ENCODE measurements at regions not wholly inside any gene's neighbourhood (a gene's known extent, or its start where the extent isn't known, plus 50 kb on each side); places are given as distances from the start of the nearest gene placed in this dataset.
"Not testable (repeated sequence)": the region's sequence is repeated elsewhere in the genome, so short reads cannot be mapped to it uniquely, and the experiment has no call there.

DNA sequence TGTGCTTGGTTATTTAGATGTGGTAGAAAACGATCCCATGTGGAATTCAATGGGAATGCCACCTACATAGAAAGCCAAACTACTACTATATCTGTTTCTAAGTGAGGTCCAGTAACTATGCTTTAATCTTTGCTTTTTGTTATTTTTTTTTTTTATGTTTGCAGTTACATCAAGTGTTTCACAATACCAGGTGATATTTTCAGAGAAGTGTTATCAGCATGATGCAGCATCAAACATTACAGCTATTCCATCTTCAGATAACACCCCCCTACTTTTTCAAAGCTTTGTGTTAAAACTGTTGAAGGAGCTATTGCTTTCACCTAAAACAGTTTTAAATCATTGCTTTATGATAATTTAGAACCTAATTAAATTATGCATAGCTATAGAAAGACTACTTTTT, 163.8 kb upstream of the SLC16A7 start:
- no peaks in the 10 kb centered on the region for H3K9me3 ChIP-seq (ENCODE audit: low read depth, low read length)
- H3K4me3 ChIP-seq (ENCODE audit: low read length) = no peak overlapping the region
- no peaks in the 10 kb centered on the region for H3K4me1 ChIP-seq (ENCODE audit: insufficient read depth, low read length)
- no peaks in the 10 kb centered on the region for H3K27me3 ChIP-seq (ENCODE audit: insufficient read depth, low read length)

DNA sequence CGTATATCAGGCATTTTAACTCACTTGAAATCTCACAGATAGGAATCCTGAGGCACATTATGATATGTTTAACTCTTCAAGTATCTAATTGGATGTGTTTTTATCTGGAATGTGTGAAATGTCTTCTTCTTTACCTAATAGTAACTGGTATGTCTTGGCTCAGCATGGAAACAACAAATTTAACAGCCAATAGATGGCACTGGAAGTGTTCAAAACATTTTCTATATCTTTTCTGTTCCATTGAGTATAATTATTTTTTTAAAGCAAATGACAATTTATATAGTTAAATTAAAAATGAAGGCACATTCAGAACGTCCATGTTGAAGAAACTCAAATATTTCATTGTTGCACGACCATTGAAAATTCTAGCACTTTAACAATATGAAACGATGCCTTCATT, 164.6 kb upstream of the SLC16A7 start:
- H3K27me3 ChIP-seq (ENCODE audit: insufficient read depth, low read length) = no peaks in the 10 kb centered on the region
- no peaks in the 10 kb centered on the region for H3K9me3 ChIP-seq (ENCODE audit: low read depth, low read length)
- no peaks in the 10 kb centered on the region for H3K4me1 ChIP-seq (ENCODE audit: insufficient read depth, low read length)

DNA sequence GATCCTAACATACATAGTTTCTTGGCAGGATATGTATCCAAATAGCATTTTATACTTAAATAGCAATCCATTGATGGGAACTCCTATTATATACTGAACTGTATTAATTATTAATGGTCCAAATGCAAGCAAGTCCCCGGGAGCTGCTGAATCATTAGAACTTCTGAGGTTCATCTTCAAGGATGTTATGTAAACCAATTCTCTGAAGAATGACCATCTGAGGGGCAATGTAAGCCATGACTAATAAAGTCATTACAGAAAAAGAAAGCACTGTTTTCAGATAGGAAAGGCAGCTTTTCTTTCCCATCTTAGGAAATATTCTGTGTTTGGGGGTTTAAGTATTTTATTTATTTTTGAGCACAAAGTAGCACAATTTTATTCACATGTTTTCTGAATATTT, 166.1 kb upstream of the SLC16A7 start:
- no peak overlapping the region for H3K4me3 ChIP-seq (ENCODE audit: low read length)
- no peaks in the 10 kb centered on the region for H3K27me3 ChIP-seq (ENCODE audit: insufficient read depth, low read length)
- H3K4me1 ChIP-seq (ENCODE audit: insufficient read depth, low read length) = no peaks in the 10 kb centered on the region
- no peaks in the 10 kb centered on the region for H3K9me3 ChIP-seq (ENCODE audit: low read depth, low read length)

More for the DNA sequence above, 164.6 kb upstream of the SLC16A7 start:
- H3K4me3 ChIP-seq (ENCODE audit: low read length) = no peak overlapping the region

DNA sequence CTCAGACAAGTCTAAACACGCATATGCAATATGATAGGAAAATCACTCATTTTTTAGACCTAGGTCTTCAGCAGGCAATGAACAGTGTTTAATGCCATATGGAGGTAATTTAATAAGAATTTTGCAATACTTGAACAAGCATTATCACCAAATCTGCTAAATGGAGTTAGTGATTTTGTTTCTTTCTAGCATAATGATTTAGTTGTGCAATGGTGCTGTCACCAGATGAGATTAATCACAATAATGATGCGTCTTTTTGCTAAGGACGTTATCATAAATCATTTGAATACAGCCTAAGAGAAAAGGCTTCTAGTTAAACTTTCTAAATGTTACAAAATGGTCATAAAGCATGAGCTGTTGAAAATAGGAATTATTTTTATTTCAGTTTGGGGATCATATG, 170.0 kb upstream of the SLC16A7 start:
- no peaks in the 10 kb centered on the region for H3K27me3 ChIP-seq (ENCODE audit: insufficient read depth, low read length)
- no peak overlapping the region for H3K4me3 ChIP-seq (ENCODE audit: low read length)
- no peaks in the 10 kb centered on the region for H3K4me1 ChIP-seq (ENCODE audit: insufficient read depth, low read length)
- H3K9me3 ChIP-seq (ENCODE audit: low read depth, low read length) = no peaks in the 10 kb centered on the region

DNA sequence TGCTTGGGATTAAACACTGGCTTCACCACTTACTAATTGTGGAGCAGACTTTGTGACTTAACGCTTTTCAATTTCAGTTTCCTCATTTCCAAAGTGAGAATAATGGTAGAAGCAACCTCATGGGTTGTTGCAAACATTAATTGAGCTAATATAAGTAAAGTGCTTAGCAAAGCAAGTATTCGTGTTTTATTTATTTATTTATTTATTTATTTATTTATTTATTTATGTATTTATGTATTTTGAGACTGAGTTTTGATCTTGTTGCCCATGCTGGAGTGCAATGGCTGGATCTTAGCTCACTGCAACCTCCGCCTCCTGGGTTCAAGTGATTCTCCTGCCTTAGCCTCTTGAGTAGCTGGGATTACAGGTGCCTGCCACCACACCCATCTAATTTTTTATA, 171.2 kb upstream of the SLC16A7 start:
- H3K9me3 ChIP-seq (ENCODE audit: low read depth, low read length); H3K4me3 ChIP-seq (ENCODE audit: low read length); H3K4me1 ChIP-seq (ENCODE audit: insufficient read depth, low read length): not testable (repeated sequence)

DNA sequence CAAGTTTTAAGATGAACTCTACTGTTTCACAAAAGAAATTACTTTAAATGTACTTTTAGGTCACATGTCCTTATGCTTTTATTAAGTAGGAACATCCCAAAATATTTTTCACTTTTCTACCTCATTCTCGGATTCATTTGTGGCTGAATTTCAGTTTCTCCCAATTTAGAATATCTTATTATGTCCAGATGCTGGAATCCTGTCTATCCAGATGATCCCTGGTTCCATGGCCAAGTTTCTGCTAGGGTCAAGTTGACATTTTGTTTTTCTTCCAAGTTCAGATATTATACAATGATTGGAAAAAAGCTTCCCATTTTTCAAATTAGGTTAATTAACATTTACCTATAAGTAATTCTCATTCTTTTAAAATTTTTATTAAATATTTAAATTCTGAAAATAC, 181.8 kb upstream of the SLC16A7 start:
- Histone ChIP-seq H3K4me3 (ENCODE audit: low read length) (no peak overlapping the region), H3K9me3 (ENCODE audit: low read depth, low read length) (no peaks in the 10 kb centered on the region), H3K4me1 (ENCODE audit: insufficient read depth, low read length) (peaks cover 3% of the 10 kb centered on the region), H3K27me3 (ENCODE audit: insufficient read depth, low read length) (no peaks in the 10 kb centered on the region)

More for the DNA sequence above, 171.2 kb upstream of the SLC16A7 start:
- not testable (repeated sequence) for H3K27me3 ChIP-seq (ENCODE audit: insufficient read depth, low read length)

DNA sequence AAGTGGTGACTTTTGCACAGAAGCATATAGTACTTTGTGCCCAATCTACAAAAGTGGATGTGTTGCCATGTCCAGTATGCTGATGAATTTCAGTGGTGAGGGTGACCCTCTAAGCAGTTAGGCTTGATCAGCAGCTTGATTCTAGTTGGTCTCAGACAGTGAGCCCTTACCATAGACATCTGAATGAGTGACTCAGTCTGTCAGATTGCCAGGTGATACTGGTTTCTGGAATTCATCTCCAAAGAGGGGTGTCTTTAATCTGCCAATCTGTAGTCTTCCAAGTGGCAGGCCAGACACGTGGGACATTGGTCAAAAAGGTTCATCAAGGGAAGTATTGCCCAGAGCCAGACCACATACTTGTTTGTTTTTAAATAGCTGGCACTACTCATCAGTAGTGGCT, 187.4 kb upstream of the SLC16A7 start:
- Histone ChIP-seq H3K27me3 (ENCODE audit: insufficient read depth, low read length) (no peaks in the 10 kb centered on the region), H3K4me1 (ENCODE audit: insufficient read depth, low read length) (peaks cover 3% of the 10 kb centered on the region), H3K9me3 (ENCODE audit: low read depth, low read length) (no peaks in the 10 kb centered on the region)

DNA sequence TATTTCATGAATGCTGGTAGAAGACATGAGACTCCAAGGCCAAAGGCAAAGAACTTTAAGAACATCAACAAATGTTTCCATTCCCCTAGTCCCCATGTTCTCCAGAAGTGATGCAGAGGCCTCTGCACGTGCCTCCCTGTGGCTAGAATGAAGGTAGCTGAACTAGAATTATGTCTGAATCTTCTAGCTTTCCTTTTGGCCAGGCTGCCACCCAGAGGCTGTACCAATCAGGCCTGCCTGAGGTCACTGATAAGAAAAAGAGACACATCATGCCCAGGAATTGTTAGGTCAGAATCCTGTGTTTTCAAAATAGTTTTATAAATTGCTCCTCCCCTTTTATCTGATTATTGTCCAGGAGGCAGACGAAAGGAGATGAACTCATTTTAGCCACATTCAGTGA, 188.0 kb upstream of the SLC16A7 start:
- no peaks in the 10 kb centered on the region for H3K27me3 ChIP-seq (ENCODE audit: insufficient read depth, low read length)
- no peaks in the 10 kb centered on the region for H3K9me3 ChIP-seq (ENCODE audit: low read depth, low read length)
- H3K4me1 ChIP-seq (ENCODE audit: insufficient read depth, low read length) = peaks cover 3% of the 10 kb centered on the region
- H3K4me3 ChIP-seq (ENCODE audit: low read length) = no peak overlapping the region

More for the DNA sequence above, 187.4 kb upstream of the SLC16A7 start:
- H3K4me3 ChIP-seq (ENCODE audit: low read length) = no peak overlapping the region

DNA sequence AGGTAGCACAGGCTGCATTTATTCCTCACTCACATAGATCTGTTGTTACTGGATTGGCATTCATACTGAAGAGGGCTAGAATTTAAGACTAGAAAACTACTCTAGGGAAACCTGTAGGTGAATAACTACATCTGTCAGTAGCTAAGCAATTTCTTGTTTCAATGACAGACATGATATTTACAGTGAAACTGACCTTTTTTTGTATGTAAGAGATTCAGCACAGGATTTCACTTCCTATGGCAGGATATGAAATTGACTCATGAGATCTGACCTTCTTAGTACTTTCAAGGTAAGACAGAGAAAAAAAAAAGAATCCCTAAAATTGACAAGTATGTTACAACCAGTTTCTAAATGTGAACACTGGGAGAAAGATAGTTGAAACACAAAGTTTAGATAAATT, 189.8 kb upstream of the SLC16A7 start:
- H3K27me3 ChIP-seq (ENCODE audit: insufficient read depth, low read length) = no peaks in the 10 kb centered on the region
- H3K4me3 ChIP-seq (ENCODE audit: low read length) = no peak overlapping the region
- H3K4me1 ChIP-seq (ENCODE audit: insufficient read depth, low read length) = no peaks in the 10 kb centered on the region
- no peaks in the 10 kb centered on the region for H3K9me3 ChIP-seq (ENCODE audit: low read depth, low read length)

DNA sequence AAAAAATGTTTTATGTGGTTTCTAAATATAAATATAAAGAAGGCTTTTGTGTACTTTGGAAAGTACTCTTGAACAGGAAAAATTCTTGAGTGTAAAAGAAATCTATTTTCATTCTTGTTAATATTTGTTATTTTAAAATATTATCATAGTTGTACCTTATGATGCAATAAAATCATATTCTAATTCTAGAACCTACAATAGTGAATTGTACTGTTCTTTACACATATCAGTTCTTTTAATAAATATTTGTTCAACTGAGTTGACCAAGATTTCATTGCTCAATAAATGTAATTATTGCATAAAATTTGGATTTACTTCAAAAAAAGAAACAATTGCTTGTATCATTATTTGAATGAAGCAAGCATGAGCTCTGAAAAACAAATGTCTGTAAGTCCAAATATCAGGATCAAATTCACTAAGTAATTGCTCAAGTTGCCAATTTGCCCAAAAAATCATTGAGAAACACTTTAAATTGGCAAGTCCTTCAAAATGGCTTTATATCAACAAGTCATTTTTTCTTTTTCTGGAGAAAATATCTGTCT, 191.6 kb upstream of the SLC16A7 start:
- no peaks in the 10 kb centered on the region for H3K9me3 ChIP-seq (ENCODE audit: low read depth, low read length)
- H3K27me3 ChIP-seq (ENCODE audit: insufficient read depth, low read length) = no peaks in the 10 kb centered on the region
- no peaks in the 10 kb centered on the region for H3K4me1 ChIP-seq (ENCODE audit: insufficient read depth, low read length)
- H3K4me3 ChIP-seq (ENCODE audit: low read length) = no peak overlapping the region

DNA sequence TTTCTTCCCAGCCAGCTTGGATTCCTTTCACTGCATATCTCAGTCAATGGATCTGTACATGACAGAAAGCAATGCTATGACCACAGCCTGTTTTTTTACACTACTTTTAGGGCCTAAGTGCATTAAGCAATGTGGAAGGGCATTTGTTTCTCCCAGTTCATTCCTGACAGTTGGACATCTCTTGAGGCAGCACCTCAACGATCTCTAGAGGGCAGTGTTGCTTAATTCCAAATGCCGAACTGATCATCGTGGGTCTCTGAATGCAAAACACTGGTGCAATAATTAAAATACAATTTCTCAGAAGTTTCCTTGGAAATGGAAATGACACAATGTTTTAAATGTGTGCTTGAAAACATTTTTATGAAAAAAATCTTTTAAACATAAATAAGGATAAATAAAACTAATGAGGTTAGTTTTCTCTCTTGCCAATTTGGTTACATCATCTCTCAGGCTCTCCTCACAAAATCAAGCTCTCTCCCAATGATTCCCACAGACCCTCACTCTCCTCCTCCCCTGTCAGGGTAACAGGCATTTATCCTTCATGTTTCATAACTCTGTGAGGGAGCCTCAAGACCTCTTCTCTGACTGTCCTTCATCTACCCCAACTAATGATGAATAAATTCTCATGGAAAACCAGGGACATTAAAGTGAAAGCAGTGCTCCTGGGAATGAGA, 192.4 kb upstream of the SLC16A7 start:
- Histone ChIP-seq H3K4me1 (ENCODE audit: insufficient read depth, low read length) (no peaks in the 10 kb centered on the region), H3K27me3 (ENCODE audit: insufficient read depth, low read length) (no peaks in the 10 kb centered on the region), H3K9me3 (ENCODE audit: low read depth, low read length) (no peaks in the 10 kb centered on the region), H3K4me3 (ENCODE audit: low read length) (no peak overlapping the region)

DNA sequence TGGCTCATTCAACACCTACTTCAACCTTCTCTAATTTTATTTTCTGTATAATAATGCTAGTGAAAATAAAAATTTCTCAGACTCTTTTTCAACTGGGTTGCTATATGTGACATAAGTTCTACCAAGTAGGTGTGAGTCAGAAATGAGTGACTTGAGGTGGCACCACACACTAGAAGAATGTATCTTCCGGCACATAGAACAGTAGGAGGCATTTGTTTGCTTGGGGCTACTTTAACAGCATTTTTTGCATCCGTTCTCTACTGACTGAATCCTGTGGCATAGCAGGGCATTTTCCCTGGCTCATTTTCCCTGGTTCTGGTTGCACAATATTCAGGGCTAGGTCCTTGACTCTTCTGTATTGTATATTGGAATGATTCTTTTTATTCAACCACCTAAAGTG, 194.0 kb upstream of the SLC16A7 start:
- H3K4me1 ChIP-seq (ENCODE audit: insufficient read depth, low read length) = no peaks in the 10 kb centered on the region
- H3K9me3 ChIP-seq (ENCODE audit: low read depth, low read length) = no peaks in the 10 kb centered on the region
- no peak overlapping the region for H3K4me3 ChIP-seq (ENCODE audit: low read length)
- H3K27me3 ChIP-seq (ENCODE audit: insufficient read depth, low read length) = no peaks in the 10 kb centered on the region

DNA sequence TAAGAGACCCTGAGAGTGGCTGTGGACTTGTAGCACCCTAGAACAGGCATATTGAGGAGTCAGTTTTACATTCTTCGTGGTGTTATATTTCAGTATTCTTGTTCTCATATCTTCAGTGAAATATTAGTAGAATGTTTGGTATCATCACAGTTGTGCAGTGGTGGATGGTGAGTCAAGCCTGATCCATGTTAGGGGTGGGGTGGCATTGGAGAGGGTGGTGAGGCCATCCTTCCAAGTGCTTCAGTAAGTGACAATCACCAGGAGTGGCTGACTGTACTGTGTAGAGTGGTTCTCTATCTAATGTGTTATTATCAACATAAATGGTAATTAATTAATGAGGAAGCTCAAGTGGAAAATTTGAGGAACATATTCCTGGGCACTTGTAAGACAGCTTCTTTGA, 197.7 kb upstream of the SLC16A7 start:
- no peaks in the 10 kb centered on the region for H3K4me1 ChIP-seq (ENCODE audit: insufficient read depth, low read length)

DNA sequence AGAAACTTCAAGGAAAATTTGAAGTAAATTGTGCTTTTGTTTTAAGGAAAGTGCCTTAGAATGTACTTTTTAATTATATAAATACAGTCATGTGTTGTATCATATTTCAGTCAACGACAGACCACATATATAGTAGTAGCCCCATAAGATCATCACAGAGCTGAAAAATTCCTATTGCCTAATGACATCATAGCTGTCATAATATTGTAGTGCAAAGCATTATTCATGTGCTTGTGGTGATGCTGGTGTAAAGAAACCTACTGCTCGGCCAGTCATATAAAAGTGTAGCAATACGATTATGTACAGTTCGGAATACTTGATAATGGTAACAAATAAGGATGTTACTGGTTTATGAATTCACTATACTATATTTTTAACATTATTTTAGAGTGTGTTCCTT, 198.9 kb upstream of the SLC16A7 start:
- Histone ChIP-seq H3K4me3 (ENCODE audit: low read length) (no peak overlapping the region), H3K9me3 (ENCODE audit: low read depth, low read length) (no peaks in the 10 kb centered on the region), H3K27me3 (ENCODE audit: insufficient read depth, low read length) (no peaks in the 10 kb centered on the region), H3K4me1 (ENCODE audit: insufficient read depth, low read length) (no peaks in the 10 kb centered on the region)

More for the DNA sequence above, 197.7 kb upstream of the SLC16A7 start:
- H3K9me3 ChIP-seq (ENCODE audit: low read depth, low read length) = no peaks in the 10 kb centered on the region
- H3K4me3 ChIP-seq (ENCODE audit: low read length) = no peak overlapping the region
- H3K27me3 ChIP-seq (ENCODE audit: insufficient read depth, low read length) = no peaks in the 10 kb centered on the region

DNA sequence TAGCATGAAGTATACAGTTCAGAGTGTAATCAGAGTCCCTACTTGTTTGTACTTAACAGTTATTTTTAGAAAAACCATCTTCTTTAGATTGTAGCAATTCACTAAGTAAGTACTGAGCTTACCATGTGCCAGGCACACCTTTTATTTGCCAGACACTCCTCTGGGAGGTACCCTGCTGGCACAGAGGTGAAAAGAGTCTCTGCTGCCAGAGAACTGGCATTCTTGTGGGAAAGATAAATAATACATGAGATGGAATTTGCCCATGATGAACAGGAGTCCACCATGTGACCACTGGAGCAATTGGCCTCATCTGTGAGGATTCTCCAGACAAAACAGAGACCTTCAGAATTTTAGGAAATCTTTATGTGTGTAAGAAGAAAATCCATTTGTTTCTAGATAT, 199.3 kb upstream of the SLC16A7 start:
- H3K4me1 ChIP-seq (ENCODE audit: insufficient read depth, low read length) = no peaks in the 10 kb centered on the region
- H3K4me3 ChIP-seq (ENCODE audit: low read length) = no peak overlapping the region
- H3K27me3 ChIP-seq (ENCODE audit: insufficient read depth, low read length) = no peaks in the 10 kb centered on the region
- no peaks in the 10 kb centered on the region for H3K9me3 ChIP-seq (ENCODE audit: low read depth, low read length)

DNA sequence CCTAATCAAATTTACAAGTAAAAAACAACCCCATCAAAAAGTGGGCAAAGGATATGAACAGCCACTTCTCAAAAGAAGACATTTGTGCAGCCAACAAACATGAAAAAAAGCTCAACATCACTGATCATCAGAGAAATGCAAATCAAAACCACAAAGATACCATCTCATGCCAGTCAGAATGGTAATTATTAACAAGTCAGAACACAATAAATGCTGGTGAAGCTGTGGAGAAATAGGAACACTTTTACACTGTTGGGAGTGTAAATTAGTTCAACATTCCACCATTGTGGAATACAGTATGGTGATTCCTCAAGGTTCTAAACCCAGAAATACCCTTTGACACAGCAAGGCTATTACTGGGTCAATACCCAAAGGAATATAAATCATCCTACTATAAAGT, 200.5 kb upstream of the SLC16A7 start:
- H3K9me3 ChIP-seq (ENCODE audit: low read depth, low read length); H3K4me3 ChIP-seq (ENCODE audit: low read length); H3K27me3 ChIP-seq (ENCODE audit: insufficient read depth, low read length); H3K4me1 ChIP-seq (ENCODE audit: insufficient read depth, low read length): not testable (repeated sequence)
